ENCODE measurements at regions not wholly inside any gene's neighbourhood (a gene's known extent, or its start where the extent isn't known, plus 50 kb on each side); places are given as distances from the start of the nearest gene placed in this dataset.

- H3K27ac ChIP-seq, result no peak overlapping the region
- no peak for TF ChIP-seq ZFX (IDR thresholded peaks at IDR 0.05; ENCODE audit: borderline replicate concordance)
Measured at GRCh38 chr1:198440842-198441241, 99.6 kb downstream of the ATP6V1G3 start.

GRCh38 chr1:198437332-198437731 lies 103.1 kb downstream of the ATP6V1G3 start:
- H3K27ac ChIP-seq, result no peak overlapping the region
- no peak for TF ChIP-seq CTCF (IDR thresholded peaks at IDR 0.05)
- no peak for TF ChIP-seq ZFX (IDR thresholded peaks at IDR 0.05; ENCODE audit: borderline replicate concordance)

GRCh38 chr1:198436276-198436675 lies 104.2 kb downstream of the ATP6V1G3 start:
- no peak overlapping the region for H3K27ac ChIP-seq
- TF ChIP-seq CTCF (IDR thresholded peaks at IDR 0.05), result no peak
- no peak for TF ChIP-seq ZFX (IDR thresholded peaks at IDR 0.05; ENCODE audit: borderline replicate concordance)

- TF ChIP-seq CTCF (IDR thresholded peaks at IDR 0.05) (no peak), ZFX (IDR thresholded peaks at IDR 0.05; ENCODE audit: borderline replicate concordance) (no peak)
- no peak overlapping the region for H3K27ac ChIP-seq
Measured at GRCh38 chr1:198435056-198435455, 105.4 kb downstream of the ATP6V1G3 start.

- H3K27ac ChIP-seq, result no peak overlapping the region
- no peak for TF ChIP-seq ZFX (IDR thresholded peaks at IDR 0.05; ENCODE audit: borderline replicate concordance)
- no peak for TF ChIP-seq CTCF (IDR thresholded peaks at IDR 0.05)
Measured at GRCh38 chr1:198424441-198424840, 116.0 kb downstream of the ATP6V1G3 start.

GRCh38 chr1:198423673-198424072 lies 116.8 kb downstream of the ATP6V1G3 start:
- TF ChIP-seq CTCF (IDR thresholded peaks at IDR 0.05) (no peak), ZFX (IDR thresholded peaks at IDR 0.05; ENCODE audit: borderline replicate concordance) (no peak)
- no peak overlapping the region for H3K27ac ChIP-seq

- no peak for TF ChIP-seq ZFX (IDR thresholded peaks at IDR 0.05; ENCODE audit: borderline replicate concordance)
- H3K27ac ChIP-seq, result no peak overlapping the region
Measured at GRCh38 chr1:198417039-198417438, 123.4 kb downstream of the ATP6V1G3 start.

GRCh38 chr1:198416296-198416695 lies 124.2 kb downstream of the ATP6V1G3 start:
- no peak overlapping the region for H3K27ac ChIP-seq
- TF ChIP-seq CTCF (IDR thresholded peaks at IDR 0.05), result no peak
- no peak for TF ChIP-seq ZFX (IDR thresholded peaks at IDR 0.05; ENCODE audit: borderline replicate concordance)

Measured in 22Rv1 (cell line).